Neural cell (in vitro differentiated cells): ENCODE measurements at regions not wholly inside any gene's neighbourhood (a gene's known extent, or its start where the extent isn't known, plus 50 kb on each side); places are given as distances from the start of the nearest gene placed in this dataset.
A peak's percentile ranks its signal among the peaks of the same experiment; 100 is the strongest.

Experiments used
- H2AFZ ChIP-seq: fragments of 200-600, 300-800 bp; sonication (generic), shearing (Covaris generic); 2 replicates; pipeline ENCODE4 v1.6.0; 2014; ENCODE audit warnings: low read depth, mild to moderate bottlenecking, antibody characterized with exemption, low read length, moderate library complexity
- H3F3A ChIP-seq: fragments of 200-600 bp; shearing (Covaris generic); 2 replicates; pipeline ENCODE4 v1.6.1; 2016; ENCODE audit warnings: mild to moderate bottlenecking, moderate library complexity, mixed read lengths, antibody characterized with exemption, low read length; ENCODE audit not compliant: insufficient read depth, poor library complexity, severe bottlenecking
- H3K27ac ChIP-seq: fragments of 200-600, 300-800 bp; sonication (generic), shearing (Covaris generic); 2 replicates; pipeline ENCODE4 v1.5.1; 2014; ENCODE audit warnings: mild to moderate bottlenecking, low read length, moderate library complexity
- H3K27me3 ChIP-seq: fragments of 300-800, 200-600 bp; sonication (generic), shearing (Covaris generic); 2 replicates; pipeline ENCODE4 v1.6.0; 2014; ENCODE audit warnings: mild to moderate bottlenecking, low read depth, low read length, moderate library complexity; ENCODE audit not compliant: insufficient read depth
- H3K36me3 ChIP-seq: fragments of 300-800, 200-600 bp; sonication (generic), shearing (Covaris generic); 2 replicates; pipeline ENCODE4 v1.5.1; 2014; ENCODE audit warnings: mild to moderate bottlenecking, antibody characterized with exemption, low read length, moderate library complexity; ENCODE audit not compliant: insufficient read depth
- H3K4me2 ChIP-seq: fragments of 300-800, 200-600 bp; sonication (generic), shearing (Covaris generic); 2 replicates; pipeline ENCODE4 v1.6.0; 2014; ENCODE audit warnings: mild to moderate bottlenecking, low read length
- H3K4me3 ChIP-seq: fragments of 300-800, 200-600 bp; sonication (generic), shearing (Covaris generic); 2 replicates; pipeline ENCODE4 v1.5.1; 2014; ENCODE audit warnings: mild to moderate bottlenecking, low read length, moderate library complexity
- H3K79me2 ChIP-seq: fragments of 200-600 bp; shearing (Covaris generic); replicated peaks from 2 replicates; pipeline ENCODE4 v1.6.0; 2014; ENCODE audit warnings: mild to moderate bottlenecking, low read length, moderate library complexity; ENCODE audit not compliant: insufficient read depth
- H3K9ac ChIP-seq: fragments of 300-800, 200-600 bp; sonication (generic), shearing (Covaris generic); 2 replicates; pipeline ENCODE4 v1.6.1; 2016; ENCODE audit warnings: mild to moderate bottlenecking, low read length, mixed read lengths
- H3K9me2 ChIP-seq: fragments of 200-600 bp; shearing (Covaris generic); 2 replicates; pipeline ENCODE4 v1.6.1; 2016; ENCODE audit warnings: mild to moderate bottlenecking, low read length, mixed read lengths; ENCODE audit not compliant: insufficient read depth
- H3K9me3 ChIP-seq: fragments of 200-600, 300-800 bp; sonication (generic), shearing (Covaris generic); 2 replicates; pipeline ENCODE4 v1.6.1; 2016; ENCODE audit warnings: mild to moderate bottlenecking, mixed run types, low read length, moderate library complexity, mixed read lengths
- H4K20me1 ChIP-seq: fragments of 200-600 bp; shearing (Covaris generic); 2 replicates; pipeline ENCODE4 v1.6.1; 2016; ENCODE audit warnings: mild to moderate bottlenecking, mixed run types; ENCODE audit not compliant: insufficient read depth
- EP300 ChIP-seq: fragments of 450-650 bp; conservative IDR thresholded peaks from 2 replicates; pipeline ENCODE4 v1.6.1; 2014; ENCODE audit warnings: antibody characterized with exemption, mild to moderate bottlenecking, moderate library complexity; ENCODE audit not compliant: poor library complexity, severe bottlenecking
- EZH2 ChIP-seq: fragments of 200-600, 300-800 bp; shearing (Covaris generic), sonication (generic); IDR thresholded peaks from 2 replicates; pipeline ENCODE4 v1.6.1; 2014; ENCODE audit warnings: antibody characterized with exemption, low read length, borderline replicate concordance, mild to moderate bottlenecking; ENCODE audit not compliant: insufficient read depth, poor library complexity, severe bottlenecking
- MXI1 ChIP-seq: fragments of 450-650 bp; conservative IDR thresholded peaks from 2 replicates; pipeline ENCODE4 v1.6.1; 2014; ENCODE audit warnings: antibody characterized with exemption, mild to moderate bottlenecking; ENCODE audit not compliant: poor library complexity, severe bottlenecking
- POLR2AphosphoS5 ChIP-seq: IDR thresholded peaks from 2 replicates; pipeline ENCODE4 v1.6.1; 2012
- RAD21 ChIP-seq: fragments of 450-650 bp; conservative IDR thresholded peaks from 2 replicates; pipeline ENCODE4 v1.6.1; 2014; ENCODE audit warnings: antibody characterized with exemption, mild to moderate bottlenecking, moderate library complexity
- REST ChIP-seq: IDR thresholded peaks from 2 replicates; pipeline ENCODE4 v1.6.1; 2012; ENCODE audit warnings: borderline replicate concordance
- SMC3 ChIP-seq: fragments of 450-650 bp; conservative IDR thresholded peaks from 2 replicates; pipeline ENCODE4 v1.6.1; 2014; ENCODE audit warnings: antibody characterized with exemption, mild to moderate bottlenecking, moderate library complexity; ENCODE audit not compliant: poor library complexity
- TAF1 ChIP-seq: IDR thresholded peaks from 2 replicates; pipeline ENCODE4 v1.6.1; 2012; ENCODE audit warnings: low read depth
- TF ChIP-seq, protein P1 (sequence below): fragments of 450-650 bp; IDR thresholded peaks from 2 replicates; pipeline ENCODE4 v1.5.1; 2014; ENCODE audit warnings: antibody characterized with exemption, mild to moderate bottlenecking, moderate library complexity; ENCODE audit not compliant: poor library complexity, severe bottlenecking

GRCh38 chr10:10368951-10369576 lies 648.6 kb upstream of the CELF2 start:
- H2AFZ ChIP-seq, result no peak overlapping the region
- H3K4me3 ChIP-seq, result no peak overlapping the region
- no peaks in the 10 kb centered on the region for H3K36me3 ChIP-seq
- H3K27ac ChIP-seq, result no peak overlapping the region
- no peak overlapping the region for H3K9ac ChIP-seq
- TF ChIP-seq EZH2 (no peak), MXI1 (no peak), TAF1 (no peak), REST (no peak), POLR2AphosphoS5 (no peak), RAD21 (no peak), SMC3 (no peak), EP300 (no peak)
- TF ChIP-seq, protein P1, sequence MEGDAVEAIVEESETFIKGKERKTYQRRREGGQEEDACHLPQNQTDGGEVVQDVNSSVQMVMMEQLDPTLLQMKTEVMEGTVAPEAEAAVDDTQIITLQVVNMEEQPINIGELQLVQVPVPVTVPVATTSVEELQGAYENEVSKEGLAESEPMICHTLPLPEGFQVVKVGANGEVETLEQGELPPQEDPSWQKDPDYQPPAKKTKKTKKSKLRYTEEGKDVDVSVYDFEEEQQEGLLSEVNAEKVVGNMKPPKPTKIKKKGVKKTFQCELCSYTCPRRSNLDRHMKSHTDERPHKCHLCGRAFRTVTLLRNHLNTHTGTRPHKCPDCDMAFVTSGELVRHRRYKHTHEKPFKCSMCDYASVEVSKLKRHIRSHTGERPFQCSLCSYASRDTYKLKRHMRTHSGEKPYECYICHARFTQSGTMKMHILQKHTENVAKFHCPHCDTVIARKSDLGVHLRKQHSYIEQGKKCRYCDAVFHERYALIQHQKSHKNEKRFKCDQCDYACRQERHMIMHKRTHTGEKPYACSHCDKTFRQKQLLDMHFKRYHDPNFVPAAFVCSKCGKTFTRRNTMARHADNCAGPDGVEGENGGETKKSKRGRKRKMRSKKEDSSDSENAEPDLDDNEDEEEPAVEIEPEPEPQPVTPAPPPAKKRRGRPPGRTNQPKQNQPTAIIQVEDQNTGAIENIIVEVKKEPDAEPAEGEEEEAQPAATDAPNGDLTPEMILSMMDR, result no peak
- H3F3A ChIP-seq, result peaks cover 4% of the 10 kb centered on the region
- no peaks in the 10 kb centered on the region for H3K27me3 ChIP-seq
- H4K20me1 ChIP-seq, result no peaks in the 10 kb centered on the region
- H3K9me3 ChIP-seq, result no peaks in the 10 kb centered on the region
- no peaks in the 10 kb centered on the region for H3K9me2 ChIP-seq
- H3K4me2 ChIP-seq, result no peak overlapping the region
- H3K79me2 ChIP-seq, result no peaks in the 10 kb centered on the region

GRCh38 chr10:10385831-10386230 lies 631.8 kb upstream of the CELF2 start:
- Histone ChIP-seq H3K9me2 (no peaks in the 10 kb centered on the region), H3F3A (no peaks in the 10 kb centered on the region), H3K27ac (peak overlapping the region; percentile 19), H3K4me3 (no peak overlapping the region), H3K79me2 (no peaks in the 10 kb centered on the region), H3K27me3 (no peaks in the 10 kb centered on the region), H3K9ac (no peak overlapping the region), H4K20me1 (no peaks in the 10 kb centered on the region), H3K4me2 (no peak overlapping the region), H3K9me3 (no peaks in the 10 kb centered on the region), H3K36me3 (no peaks in the 10 kb centered on the region), H2AFZ (no peak overlapping the region)
- TF ChIP-seq RAD21, result no peak
- no peak for TF ChIP-seq REST
- TF ChIP-seq POLR2AphosphoS5, result peak; percentile 56
- TF ChIP-seq EP300, result no peak
